SKM-1 (cell line): ENCODE measurements at regions not wholly inside any gene's neighbourhood (a gene's known extent, or its start where the extent isn't known, plus 50 kb on each side); places are given as distances from the start of the nearest gene placed in this dataset.

Source experiments
- DNase-seq: peaks from one replicate; lab custom pipeline; 2025; ENCODE audit not compliant: unreplicated experiment; lab: John Stamatoyannopoulos, UW

DNA sequence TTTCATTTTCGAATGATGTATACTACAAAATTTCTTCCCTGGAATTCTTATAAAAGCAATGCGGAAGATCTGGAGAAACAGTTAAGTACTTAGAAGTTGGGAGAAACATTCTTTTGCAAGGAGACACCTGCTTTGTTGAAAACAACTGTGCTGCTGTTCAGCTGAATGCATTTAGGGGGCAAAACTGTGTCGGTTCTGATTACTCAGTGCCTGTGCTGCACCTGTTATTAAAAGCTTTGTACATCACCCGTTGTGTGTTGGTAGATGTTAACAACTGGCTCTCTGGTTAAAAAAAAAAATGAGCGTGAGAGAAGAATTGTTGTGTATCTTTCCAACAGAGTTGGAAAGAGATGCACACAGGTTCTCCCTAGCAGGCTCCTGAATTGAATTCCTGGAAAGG, 184.1 kb upstream of the HHIP start:
- DNase-seq: no peak

DNA sequence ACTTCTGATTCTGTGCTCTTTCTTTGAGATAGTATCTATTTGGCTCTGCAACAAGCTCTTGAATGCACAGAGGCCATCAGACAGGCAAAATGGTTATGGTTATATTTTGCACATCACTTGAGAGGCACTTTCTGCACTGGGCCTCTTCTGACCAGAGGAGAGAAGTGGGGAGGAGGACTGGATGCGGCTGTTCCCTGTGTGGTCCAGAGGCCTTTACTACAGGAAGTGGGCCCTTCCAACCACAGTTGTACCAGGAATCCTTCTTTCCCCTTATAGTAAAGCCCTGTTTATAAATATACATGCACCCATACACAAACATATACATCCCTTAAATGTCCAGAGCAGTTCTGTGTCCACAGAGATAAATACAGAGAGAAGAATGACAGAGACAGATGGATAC, 182.7 kb upstream of the HHIP start:
- no peak for DNase-seq

GRCh38 chr4:144463896-144464295, 182.1 kb upstream of the HHIP start:
- no peak for DNase-seq

DNA sequence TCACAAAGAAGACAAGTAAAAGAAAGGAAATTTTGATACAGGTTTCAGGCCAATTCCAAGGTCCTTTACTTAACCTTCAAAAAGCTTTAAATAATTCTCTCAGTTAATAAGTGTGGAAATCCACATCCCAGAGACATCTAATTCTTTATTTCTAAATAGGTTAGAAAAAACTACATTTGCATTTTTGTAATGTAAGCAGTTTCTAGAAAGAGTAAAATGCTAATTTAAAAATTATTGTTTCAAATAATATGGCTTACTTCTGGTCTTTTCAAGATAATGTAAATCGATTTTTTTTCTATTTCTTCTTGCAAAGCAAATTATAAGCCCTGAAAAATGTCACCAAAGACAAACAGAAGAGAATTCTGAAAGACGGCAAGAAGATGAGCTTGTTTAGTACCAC, 180.4 kb upstream of the HHIP start:
- DNase-seq: no peak

DNA sequence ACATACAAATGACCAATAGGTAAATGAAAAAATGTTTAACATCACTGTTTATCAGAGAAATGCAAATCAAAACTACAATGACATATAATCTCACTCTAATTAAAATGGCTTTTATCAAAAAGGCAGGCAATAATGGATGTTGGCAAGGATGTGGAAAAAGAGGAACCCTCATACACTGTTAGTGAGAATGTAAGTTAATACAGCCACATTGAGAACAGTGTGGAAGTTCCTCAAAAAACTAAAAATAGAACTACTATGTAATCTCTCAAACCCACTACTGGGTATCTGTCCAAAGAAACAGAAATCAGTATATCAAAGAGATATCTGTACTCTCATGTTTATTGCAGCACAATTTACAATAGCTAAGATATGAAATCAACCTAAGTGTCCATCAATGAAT, 165.9 kb upstream of the HHIP start:
- peak; percentile 21 for DNase-seq

- DNase-seq: no peak
Measured at GRCh38 chr4:144489831-144490230, 156.1 kb upstream of the HHIP start.

DNA sequence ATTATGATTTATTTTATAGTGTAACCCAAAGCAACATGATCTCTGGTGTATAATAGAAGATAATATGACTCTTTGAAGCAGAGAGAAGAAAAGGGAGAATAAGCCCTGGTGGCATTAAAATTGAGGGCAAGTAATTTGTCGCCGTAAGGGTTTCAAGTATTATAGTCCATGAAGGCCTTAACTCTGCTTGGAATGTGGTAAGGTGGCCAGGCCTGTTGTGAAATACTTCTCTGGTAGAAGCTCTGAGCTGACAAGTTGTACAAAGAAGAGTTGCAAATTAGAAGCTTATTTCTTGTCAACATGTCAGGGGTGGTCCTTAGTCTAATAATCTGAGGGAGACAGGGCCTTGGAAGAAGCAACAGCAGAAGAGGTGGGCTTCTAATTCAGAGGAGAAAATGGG, 151.7 kb upstream of the HHIP start:
- DNase-seq: no peak

GRCh38 chr4:144495944-144496343, 150.0 kb upstream of the HHIP start:
- no peak for DNase-seq

DNA sequence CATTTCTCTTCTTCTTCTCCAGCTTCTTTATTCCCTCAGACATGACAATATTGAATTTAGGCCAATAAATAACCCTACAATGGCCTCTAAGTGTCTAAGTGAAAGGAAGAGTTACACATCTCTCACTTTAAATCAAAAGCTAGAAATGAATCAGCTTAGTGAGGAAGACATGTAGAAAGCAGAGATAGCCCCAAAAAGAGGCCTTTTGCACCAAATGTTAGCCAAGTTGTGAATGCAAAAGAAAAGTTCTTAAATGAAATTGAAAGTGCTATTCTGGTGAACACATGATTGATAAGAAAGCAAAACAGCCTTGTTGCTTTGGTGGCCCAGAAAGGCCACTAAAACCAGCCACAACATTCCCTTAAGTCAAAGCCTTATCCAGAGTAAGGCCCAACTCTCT, 146.2 kb upstream of the HHIP start:
- no peak for DNase-seq

DNA sequence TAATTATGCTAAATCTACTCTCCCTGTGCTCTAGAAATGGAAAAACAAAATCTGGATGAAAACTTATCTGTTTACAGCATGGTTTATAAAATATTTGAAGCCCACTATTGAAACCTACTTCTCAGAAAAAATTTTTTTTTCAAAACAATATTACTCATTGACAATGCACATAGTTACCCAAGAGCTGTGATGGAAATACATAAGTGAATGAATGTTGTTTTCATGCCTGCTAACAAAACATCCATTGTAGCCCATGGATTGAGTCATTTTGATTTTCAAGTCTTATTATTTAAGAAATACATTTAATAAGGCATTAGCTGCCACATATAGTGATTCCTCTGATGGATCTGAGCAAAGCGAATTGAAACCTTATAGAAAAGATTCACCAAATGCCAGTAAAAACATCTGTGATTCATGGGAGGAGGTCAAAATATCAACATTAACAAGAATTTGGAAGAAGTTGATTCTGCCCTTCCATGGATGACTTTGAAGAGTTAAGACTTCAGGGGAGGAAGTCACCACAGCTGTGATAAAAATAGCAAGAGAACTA, 144.7 kb upstream of the HHIP start:
- DNase-seq: no peak

- DNase-seq: no peak
Measured at GRCh38 chr4:144504883-144505282, 141.1 kb upstream of the HHIP start.

DNA sequence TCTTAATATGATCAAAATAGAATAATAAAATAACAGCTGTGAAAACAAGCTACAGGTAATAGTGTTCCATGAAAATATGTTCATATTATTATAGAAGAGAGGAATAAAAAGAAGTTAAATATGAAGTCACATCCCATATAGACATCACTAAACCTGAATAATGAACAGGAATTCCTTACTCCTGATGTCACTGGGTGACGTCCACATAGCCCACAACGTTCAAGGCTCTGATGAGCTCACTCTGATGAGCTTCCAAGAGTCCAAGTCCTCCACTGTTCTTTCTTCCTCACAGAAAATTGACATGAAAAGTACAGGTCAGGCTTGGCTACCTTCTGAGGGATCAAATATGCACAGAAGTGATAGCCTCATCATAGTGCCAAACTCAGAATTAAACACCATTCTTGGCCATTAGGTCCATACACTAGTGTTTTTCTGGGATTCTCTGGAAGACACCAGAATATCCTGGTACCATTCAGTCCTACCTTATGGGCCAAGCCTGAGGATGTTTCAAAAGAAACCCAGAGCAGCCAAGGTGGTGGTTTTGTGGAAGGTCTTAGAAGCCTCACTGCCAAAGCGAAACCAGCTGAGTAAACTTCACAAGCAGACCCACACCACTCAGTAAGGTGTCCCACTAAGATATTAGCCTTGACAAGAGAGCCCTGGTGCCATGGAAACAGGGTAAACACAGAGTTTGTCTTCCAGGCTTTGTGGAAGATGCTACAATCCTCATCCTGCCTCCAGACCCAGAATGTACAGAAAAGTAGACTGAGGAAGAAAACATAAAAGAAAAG, 138.4 kb upstream of the HHIP start:
- DNase-seq: no peak

DNA sequence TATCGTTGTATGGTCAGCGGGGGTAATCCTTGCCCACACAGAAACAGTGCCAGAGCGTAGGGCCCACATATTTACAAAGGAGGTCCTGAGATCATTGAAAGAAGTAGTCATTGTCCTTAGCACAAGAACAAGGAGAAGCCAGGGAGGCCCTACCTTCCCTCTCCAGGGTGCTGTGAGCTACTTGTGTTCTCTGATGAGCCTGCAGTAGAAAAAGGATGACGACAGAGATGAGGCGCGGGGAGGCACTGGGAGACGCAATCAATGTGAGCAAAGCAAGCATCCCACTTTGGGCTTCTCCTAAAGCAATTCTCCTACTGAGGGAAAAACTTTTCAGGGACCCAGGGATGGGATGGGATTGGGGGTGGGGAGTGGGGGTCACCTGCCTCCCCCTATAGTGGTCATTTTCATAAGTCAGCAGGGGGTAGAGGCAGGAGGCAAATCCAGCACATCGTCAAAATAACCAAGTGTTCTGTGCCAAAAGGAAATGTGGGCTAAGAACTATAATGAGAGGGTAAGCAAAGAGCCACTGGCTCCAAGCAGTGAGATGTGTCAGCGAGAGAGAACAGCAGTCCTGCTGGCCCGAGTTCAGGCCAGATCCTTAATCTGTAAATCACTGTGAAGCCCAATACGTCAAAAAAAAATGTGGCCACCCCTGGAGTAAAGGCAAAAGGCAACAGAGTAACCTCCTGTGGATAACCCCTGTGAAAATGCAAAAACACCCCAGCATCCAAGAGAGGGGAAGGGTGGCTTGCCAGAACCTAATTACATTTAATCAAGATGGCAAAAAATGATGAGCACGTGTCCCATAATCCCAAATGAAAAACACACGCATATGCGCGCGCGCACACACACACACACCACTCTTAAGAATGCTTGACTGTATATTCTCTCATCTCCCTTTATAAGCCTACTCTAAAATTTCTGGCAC, 136.6 kb upstream of the HHIP start:
- no peak for DNase-seq

- no peak for DNase-seq
Measured at GRCh38 chr4:144514736-144515135, 131.2 kb upstream of the HHIP start.

DNA sequence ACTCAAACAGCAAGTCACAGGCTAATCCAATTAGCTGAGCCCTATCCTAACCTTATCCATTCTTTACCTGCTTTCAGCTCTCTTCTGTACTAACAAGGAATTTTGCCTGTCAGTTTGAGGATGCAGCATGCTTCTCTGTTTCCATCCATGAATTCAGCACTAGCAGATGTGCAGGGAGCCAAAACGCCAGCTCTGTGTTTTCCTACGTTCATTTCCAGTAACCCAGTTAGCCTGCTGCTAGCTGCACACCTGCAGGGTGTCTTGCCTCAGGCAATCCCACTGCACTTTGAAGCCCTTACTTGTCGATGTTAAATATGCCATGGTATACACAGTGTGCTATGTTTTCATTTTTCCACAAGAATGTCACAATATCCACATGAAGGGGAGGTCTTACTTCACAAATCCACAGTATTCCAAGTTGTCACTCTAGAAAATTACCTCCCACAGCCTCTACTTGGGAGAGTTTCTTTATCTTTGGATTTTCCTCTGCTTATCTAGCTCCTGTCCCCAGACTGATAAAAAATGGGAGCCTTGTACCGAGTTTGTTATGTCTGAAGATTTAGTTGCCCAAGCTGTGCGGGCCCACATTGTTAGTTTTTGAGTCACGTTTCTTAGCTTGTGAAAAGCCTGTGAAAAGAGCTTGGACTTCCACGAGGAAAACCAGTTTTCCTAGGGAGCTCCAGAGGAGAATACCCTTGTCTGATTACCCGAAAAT, 127.6 kb upstream of the HHIP start:
- DNase-seq: no peak

- no peak for DNase-seq
Measured at GRCh38 chr4:144531841-144532240, 114.1 kb upstream of the HHIP start.

GRCh38 chr4:144547678-144548298, 98.2 kb upstream of the HHIP start:
- peak; percentile 13 for DNase-seq

DNA sequence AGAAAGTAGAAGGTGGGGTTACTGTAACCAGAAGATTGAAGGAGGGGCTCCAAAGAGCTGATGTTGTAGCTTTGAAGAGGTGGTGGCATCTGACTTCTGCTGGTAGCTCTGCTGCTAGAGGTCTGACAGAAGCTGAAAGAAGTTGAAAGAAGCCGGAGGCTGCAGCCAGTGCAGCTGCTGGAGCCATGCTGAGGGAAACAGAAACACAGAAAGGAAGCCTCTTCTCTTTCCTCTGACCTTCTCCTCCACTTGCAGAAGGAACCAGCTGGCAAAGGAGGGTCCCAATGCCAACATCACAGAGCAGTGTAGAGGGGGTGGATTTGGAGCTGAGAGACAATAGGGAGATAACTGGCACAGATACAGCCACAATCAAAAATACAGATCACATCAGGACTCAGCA, 89.3 kb upstream of the HHIP start:
- DNase-seq: no peak

GRCh38 chr4:144557404-144557803, 88.6 kb upstream of the HHIP start:
- DNase-seq: no peak

DNA sequence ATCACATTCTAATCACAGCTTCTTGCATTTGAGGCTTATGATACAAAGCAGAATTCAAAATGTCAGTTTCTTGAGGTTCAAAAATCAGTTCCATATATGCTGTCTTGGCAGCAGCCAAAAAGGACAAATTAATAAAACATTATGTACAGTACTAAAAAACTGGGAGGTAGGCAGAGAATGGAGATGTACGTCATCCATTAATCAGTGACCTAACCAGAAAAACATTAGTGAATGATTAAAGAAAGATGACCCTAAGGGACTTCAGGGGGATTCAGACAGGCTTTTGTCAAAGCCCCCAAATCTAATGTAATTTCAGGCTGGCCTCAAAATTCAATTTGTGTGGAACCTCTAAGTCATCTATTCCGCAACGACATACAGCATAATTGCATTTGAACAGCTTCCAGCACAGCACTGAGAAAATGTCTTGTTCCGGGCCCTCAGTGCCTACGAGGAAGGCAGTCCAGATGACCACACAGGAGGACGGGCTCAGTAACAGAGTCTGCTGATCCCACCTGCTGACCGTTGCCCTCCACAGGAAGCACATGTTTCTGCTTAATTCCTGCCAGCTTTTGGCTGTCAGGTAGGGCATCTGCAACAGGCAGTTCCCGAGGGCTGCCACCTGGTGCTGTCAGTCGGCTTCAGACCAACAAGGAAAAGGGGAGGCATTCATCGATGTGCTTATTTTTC, 83.8 kb upstream of the HHIP start:
- DNase-seq: no peak
